ENCODE measurements at regions not wholly inside any gene's neighbourhood (a gene's known extent, or its start where the extent isn't known, plus 50 kb on each side); places are given as distances from the start of the nearest gene placed in this dataset.
"Not testable (repeated sequence)": the region's sequence is repeated elsewhere in the genome, so short reads cannot be mapped to it uniquely, and the experiment has no call there.

GRCh38 chr18:46179306-46179705 is 75.1 kb downstream of the HAUS1 start:
- H3K27me3 Mint-ChIP-seq (ENCODE audit: low read depth): no peaks in the 10 kb centered on the region
- no peaks in the 10 kb centered on the region for H3K9me3 Mint-ChIP-seq (ENCODE audit: low read depth)
- no peak for TF ChIP-seq CTCF (IDR thresholded peaks at IDR 0.05)
- no peak for DNase-seq (ENCODE audit: low spot score)
- H3K4me3 Mint-ChIP-seq (ENCODE audit: unreplicated experiment): no peak overlapping the region
- H3K4me1 Mint-ChIP-seq (ENCODE audit: low read depth): peaks cover 40% of the 10 kb centered on the region
- H3K27ac Mint-ChIP-seq (ENCODE audit: unreplicated experiment): peak overlapping the region; percentile 24
- no peaks in the 10 kb centered on the region for H3K36me3 Mint-ChIP-seq (ENCODE audit: low read depth)

- H3K4me1 Mint-ChIP-seq (ENCODE audit: low read depth): peaks cover 22% of the 10 kb centered on the region
- H3K27ac Mint-ChIP-seq (ENCODE audit: unreplicated experiment): peak overlapping the region; percentile 1
- no peaks in the 10 kb centered on the region for H3K36me3 Mint-ChIP-seq (ENCODE audit: low read depth)
- no peaks in the 10 kb centered on the region for H3K9me3 Mint-ChIP-seq (ENCODE audit: low read depth)
- no peak for TF ChIP-seq CTCF (IDR thresholded peaks at IDR 0.05)
- no peaks in the 10 kb centered on the region for H3K27me3 Mint-ChIP-seq (ENCODE audit: low read depth)
- no peak overlapping the region for H3K4me3 Mint-ChIP-seq (ENCODE audit: unreplicated experiment)
- DNase-seq (ENCODE audit: low spot score): no peak
Measured at GRCh38 chr18:46182633-46183358, 78.6 kb downstream of the HAUS1 start.

GRCh38 chr18:46184296-46184695 is 80.1 kb downstream of the HAUS1 start:
- not testable (repeated sequence) for DNase-seq (ENCODE audit: low spot score); H3K27ac Mint-ChIP-seq (ENCODE audit: unreplicated experiment); H3K4me3 Mint-ChIP-seq (ENCODE audit: unreplicated experiment); H3K27me3 Mint-ChIP-seq (ENCODE audit: low read depth); H3K36me3 Mint-ChIP-seq (ENCODE audit: low read depth); H3K9me3 Mint-ChIP-seq (ENCODE audit: low read depth)
- peaks cover 22% of the 10 kb centered on the region for H3K4me1 Mint-ChIP-seq (ENCODE audit: low read depth)

- Mint-ChIP-seq H3K4me3 (ENCODE audit: unreplicated experiment) (no peak overlapping the region), H3K4me1 (ENCODE audit: low read depth) (peaks cover 22% of the 10 kb centered on the region), H3K27me3 (ENCODE audit: low read depth) (no peaks in the 10 kb centered on the region), H3K36me3 (ENCODE audit: low read depth) (no peaks in the 10 kb centered on the region), H3K27ac (ENCODE audit: unreplicated experiment) (no peak overlapping the region), H3K9me3 (ENCODE audit: low read depth) (no peaks in the 10 kb centered on the region)
- no peak for TF ChIP-seq CTCF (IDR thresholded peaks at IDR 0.05)
- DNase-seq (ENCODE audit: low spot score): no peak
Measured at GRCh38 chr18:46184727-46185126, 80.5 kb downstream of the HAUS1 start.

- TF ChIP-seq CTCF (IDR thresholded peaks at IDR 0.05): no peak
- no peaks in the 10 kb centered on the region for H3K9me3 Mint-ChIP-seq (ENCODE audit: low read depth)
- no peaks in the 10 kb centered on the region for H3K27me3 Mint-ChIP-seq (ENCODE audit: low read depth)
- H3K4me1 Mint-ChIP-seq (ENCODE audit: low read depth): peaks cover 3% of the 10 kb centered on the region
- no peak overlapping the region for H3K27ac Mint-ChIP-seq (ENCODE audit: unreplicated experiment)
- no peaks in the 10 kb centered on the region for H3K36me3 Mint-ChIP-seq (ENCODE audit: low read depth)
- DNase-seq (ENCODE audit: low spot score): no peak
- H3K4me3 Mint-ChIP-seq (ENCODE audit: unreplicated experiment): no peak overlapping the region
Measured at GRCh38 chr18:46190667-46191066, 86.5 kb downstream of the HAUS1 start.

- Mint-ChIP-seq H3K4me3 (ENCODE audit: unreplicated experiment) (no peak overlapping the region), H3K9me3 (ENCODE audit: low read depth) (no peaks in the 10 kb centered on the region), H3K27ac (ENCODE audit: unreplicated experiment) (no peak overlapping the region), H3K36me3 (ENCODE audit: low read depth) (no peaks in the 10 kb centered on the region), H3K27me3 (ENCODE audit: low read depth) (no peaks in the 10 kb centered on the region), H3K4me1 (ENCODE audit: low read depth) (peaks cover 19% of the 10 kb centered on the region)
- DNase-seq (ENCODE audit: low spot score): no peak
- TF ChIP-seq CTCF (IDR thresholded peaks at IDR 0.05): no peak
Measured at GRCh38 chr18:46196627-46197243, 92.5 kb downstream of the HAUS1 start.

Data from chondrocyte (in vitro differentiated cells).